Panc1 (cell line): ENCODE measurements at regions not wholly inside any gene's neighbourhood (a gene's known extent, or its start where the extent isn't known, plus 50 kb on each side); places are given as distances from the start of the nearest gene placed in this dataset.
A peak's percentile ranks its signal among the peaks of the same experiment; 100 is the strongest.

ENCODE experiments used
- ATAC-seq: fragments of 200-7000 bp; cut with Tn5 transposase; 2 replicates; pipeline ENCODE4 v1.9.1; 2020; ENCODE audit warnings: mild to moderate bottlenecking, moderate library complexity
- BruUV-seq: library from RNA; stranded (reverse); fragments of 400-500 nt; replicated peaks from 2 replicates; lab custom pipeline; 2021; lab: Mats Ljungman, UMichigan
- CTCF ChIA-PET: fragments of 300-600 bp; sonication (Branson Sonifier 250); formaldehyde crosslinking; loops from one replicate; lab custom pipeline; 2022; ENCODE audit warnings: antibody characterized with exemption; lab: Charles Lee
- POLR2A ChIA-PET: fragments of 300-600 bp; sonication (Branson Sonifier 250); formaldehyde crosslinking; loops from one replicate; lab custom pipeline; 2022; ENCODE audit warnings: antibody characterized with exemption; lab: Charles Lee
- DNase-seq: peaks from one replicate; pipeline ENCODE4 v3.0.0-alpha.2; 2010; ENCODE audit warnings: low read depth, low spot score
- H3K27ac ChIP-seq: 2 replicates; pipeline ENCODE4 v1.5.1; 2011; ENCODE audit warnings: mild to moderate bottlenecking, low read length, inconsistent platforms
- H3K27me3 ChIP-seq: fragments of 200-500 bp; sonication (Bioruptor generic); 2 replicates; pipeline ENCODE4 v1.6.0; 2014; ENCODE audit warnings: low read length, inconsistent platforms; ENCODE audit not compliant: control insufficient read depth, insufficient read depth
- H3K36me3 ChIP-seq: fragments of 200-500 bp; sonication (Bioruptor generic); 2 replicates; pipeline ENCODE4 v1.5.1; 2014; ENCODE audit warnings: inconsistent platforms, mild to moderate bottlenecking, low read length, moderate library complexity; ENCODE audit not compliant: control insufficient read depth, insufficient read depth
- H3K4me1 ChIP-seq: 2 replicates; pipeline ENCODE4 v1.5.1; 2011; ENCODE audit warnings: inconsistent platforms, mild to moderate bottlenecking, low read length, moderate library complexity; ENCODE audit not compliant: control insufficient read depth, insufficient read depth
- H3K4me3 ChIP-seq, 2 experiments: 2 replicates each; pipeline ENCODE4 v1.5.1; 2011 to 2012; ENCODE audit warnings: low read depth in 2 of 2, low read length in 2 of 2, mild to moderate bottlenecking in 2 of 2, inconsistent platforms in 1 of 2, moderate library complexity in 1 of 2
- H3K9me3 ChIP-seq: fragments of 200-500 bp; sonication (Bioruptor generic); 2 replicates; pipeline ENCODE4 v1.5.1; 2014; ENCODE audit warnings: low read depth, mild to moderate bottlenecking, inconsistent platforms, low read length, moderate library complexity; ENCODE audit not compliant: control insufficient read depth, insufficient read depth
- POLR2AphosphoS5 ChIP-seq: IDR thresholded peaks from 2 replicates; pipeline ENCODE4 v1.6.1; 2012; ENCODE audit warnings: mild to moderate bottlenecking, low read depth, low read length, moderate library complexity
- SIN3A ChIP-seq: IDR thresholded peaks from 2 replicates; pipeline ENCODE4 v1.6.1; 2012; ENCODE audit warnings: low read depth, mild to moderate bottlenecking, low read length, moderate library complexity, borderline replicate concordance; ENCODE audit not compliant: insufficient read depth
- TCF7L2 ChIP-seq: IDR thresholded peaks from 2 replicates; pipeline ENCODE4 v1.6.1; 2011; ENCODE audit warnings: mild to moderate bottlenecking, low read depth, low read length, inconsistent platforms
- in situ Hi-C: cut with HindIII; loops from 2 replicates; pipeline ENCODE4 v1.10.0; 2016; ENCODE audit warnings: low sequenced_read_pairs, low pct_unique_long_range_greater_than_20kb
- intact Hi-C: fragments of 100-400 bp; cut with micrococcal nuclease; formaldehyde crosslinking; loops from one replicate; pipeline ENCODE4 v1.10.0; 2022; ENCODE audit not compliant: unreplicated experiment
- TF ChIP-seq, protein P1 (sequence below), 2 experiments: IDR thresholded peaks; 2 replicates each; pipeline ENCODE4 v1.6.1; 2011 to 2012; ENCODE audit warnings: low read depth in 2 of 2, control low read depth in 1 of 2, low read length in 1 of 2, mild to moderate bottlenecking in 1 of 2, moderate library complexity in 1 of 2; ENCODE audit not compliant: insufficient read depth in 1 of 2
- TF ChIP-seq, protein P2 (sequence below): fragments of 450-650 bp; IDR thresholded peaks from 2 replicates; pipeline ENCODE4 v1.5.1; 2017; ENCODE audit warnings: mild to moderate bottlenecking

DNA sequence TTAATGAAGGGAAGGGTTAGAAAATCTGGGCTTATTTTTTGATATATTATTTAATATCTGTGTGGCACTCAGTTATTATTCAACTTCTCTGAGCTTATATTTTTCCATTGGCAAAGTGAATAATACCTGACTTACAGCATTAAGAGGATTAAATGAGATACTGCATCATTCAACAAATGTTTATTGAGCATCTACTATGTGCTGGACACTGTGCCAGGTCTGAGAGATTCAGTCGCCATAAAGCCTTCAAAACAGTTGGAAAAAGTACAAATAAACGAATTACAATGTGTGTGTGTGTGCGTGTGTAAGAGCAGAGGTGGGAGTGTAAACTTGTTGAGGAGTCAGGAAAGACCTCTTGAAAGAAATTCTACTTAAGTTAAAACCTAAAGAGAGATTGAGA is 87.9 kb upstream of the CD53 start:
- in situ Hi-C loops (no loop called here), intact Hi-C loops (loop anchor here (5.0 kb wide), 1 partner anchor 263 kb away; no protein-coding TSS in a partner anchor)
- ChIA-PET CTCF (no interaction called here), POLR2A (no interaction called here)
- H3K27ac ChIP-seq: no peak overlapping the region
- ATAC-seq (no peak), DNase-seq (no peak)
- H3K4me3 ChIP-seq: no peak overlapping the region
- TF ChIP-seq TCF7L2: no peak
- TF ChIP-seq, protein P1, sequence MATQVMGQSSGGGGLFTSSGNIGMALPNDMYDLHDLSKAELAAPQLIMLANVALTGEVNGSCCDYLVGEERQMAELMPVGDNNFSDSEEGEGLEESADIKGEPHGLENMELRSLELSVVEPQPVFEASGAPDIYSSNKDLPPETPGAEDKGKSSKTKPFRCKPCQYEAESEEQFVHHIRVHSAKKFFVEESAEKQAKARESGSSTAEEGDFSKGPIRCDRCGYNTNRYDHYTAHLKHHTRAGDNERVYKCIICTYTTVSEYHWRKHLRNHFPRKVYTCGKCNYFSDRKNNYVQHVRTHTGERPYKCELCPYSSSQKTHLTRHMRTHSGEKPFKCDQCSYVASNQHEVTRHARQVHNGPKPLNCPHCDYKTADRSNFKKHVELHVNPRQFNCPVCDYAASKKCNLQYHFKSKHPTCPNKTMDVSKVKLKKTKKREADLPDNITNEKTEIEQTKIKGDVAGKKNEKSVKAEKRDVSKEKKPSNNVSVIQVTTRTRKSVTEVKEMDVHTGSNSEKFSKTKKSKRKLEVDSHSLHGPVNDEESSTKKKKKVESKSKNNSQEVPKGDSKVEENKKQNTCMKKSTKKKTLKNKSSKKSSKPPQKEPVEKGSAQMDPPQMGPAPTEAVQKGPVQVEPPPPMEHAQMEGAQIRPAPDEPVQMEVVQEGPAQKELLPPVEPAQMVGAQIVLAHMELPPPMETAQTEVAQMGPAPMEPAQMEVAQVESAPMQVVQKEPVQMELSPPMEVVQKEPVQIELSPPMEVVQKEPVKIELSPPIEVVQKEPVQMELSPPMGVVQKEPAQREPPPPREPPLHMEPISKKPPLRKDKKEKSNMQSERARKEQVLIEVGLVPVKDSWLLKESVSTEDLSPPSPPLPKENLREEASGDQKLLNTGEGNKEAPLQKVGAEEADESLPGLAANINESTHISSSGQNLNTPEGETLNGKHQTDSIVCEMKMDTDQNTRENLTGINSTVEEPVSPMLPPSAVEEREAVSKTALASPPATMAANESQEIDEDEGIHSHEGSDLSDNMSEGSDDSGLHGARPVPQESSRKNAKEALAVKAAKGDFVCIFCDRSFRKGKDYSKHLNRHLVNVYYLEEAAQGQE (IDR thresholded peaks at IDR 0.05; ENCODE audit: insufficient read depth in 1 of 2, low read depth in 2 of 2, low read length in 1 of 2): no peak
- TF ChIP-seq POLR2AphosphoS5: no peak
- TF ChIP-seq, protein P2, sequence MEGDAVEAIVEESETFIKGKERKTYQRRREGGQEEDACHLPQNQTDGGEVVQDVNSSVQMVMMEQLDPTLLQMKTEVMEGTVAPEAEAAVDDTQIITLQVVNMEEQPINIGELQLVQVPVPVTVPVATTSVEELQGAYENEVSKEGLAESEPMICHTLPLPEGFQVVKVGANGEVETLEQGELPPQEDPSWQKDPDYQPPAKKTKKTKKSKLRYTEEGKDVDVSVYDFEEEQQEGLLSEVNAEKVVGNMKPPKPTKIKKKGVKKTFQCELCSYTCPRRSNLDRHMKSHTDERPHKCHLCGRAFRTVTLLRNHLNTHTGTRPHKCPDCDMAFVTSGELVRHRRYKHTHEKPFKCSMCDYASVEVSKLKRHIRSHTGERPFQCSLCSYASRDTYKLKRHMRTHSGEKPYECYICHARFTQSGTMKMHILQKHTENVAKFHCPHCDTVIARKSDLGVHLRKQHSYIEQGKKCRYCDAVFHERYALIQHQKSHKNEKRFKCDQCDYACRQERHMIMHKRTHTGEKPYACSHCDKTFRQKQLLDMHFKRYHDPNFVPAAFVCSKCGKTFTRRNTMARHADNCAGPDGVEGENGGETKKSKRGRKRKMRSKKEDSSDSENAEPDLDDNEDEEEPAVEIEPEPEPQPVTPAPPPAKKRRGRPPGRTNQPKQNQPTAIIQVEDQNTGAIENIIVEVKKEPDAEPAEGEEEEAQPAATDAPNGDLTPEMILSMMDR: no peak
- TF ChIP-seq SIN3A: no peak
- no peaks in the 10 kb centered on the region for H3K36me3 ChIP-seq
- H3K27me3 ChIP-seq: no peaks in the 10 kb centered on the region
- H3K4me1 ChIP-seq: no peaks in the 10 kb centered on the region
- BruUV-seq: no TSS peak
- H3K9me3 ChIP-seq: no peaks in the 10 kb centered on the region

DNA sequence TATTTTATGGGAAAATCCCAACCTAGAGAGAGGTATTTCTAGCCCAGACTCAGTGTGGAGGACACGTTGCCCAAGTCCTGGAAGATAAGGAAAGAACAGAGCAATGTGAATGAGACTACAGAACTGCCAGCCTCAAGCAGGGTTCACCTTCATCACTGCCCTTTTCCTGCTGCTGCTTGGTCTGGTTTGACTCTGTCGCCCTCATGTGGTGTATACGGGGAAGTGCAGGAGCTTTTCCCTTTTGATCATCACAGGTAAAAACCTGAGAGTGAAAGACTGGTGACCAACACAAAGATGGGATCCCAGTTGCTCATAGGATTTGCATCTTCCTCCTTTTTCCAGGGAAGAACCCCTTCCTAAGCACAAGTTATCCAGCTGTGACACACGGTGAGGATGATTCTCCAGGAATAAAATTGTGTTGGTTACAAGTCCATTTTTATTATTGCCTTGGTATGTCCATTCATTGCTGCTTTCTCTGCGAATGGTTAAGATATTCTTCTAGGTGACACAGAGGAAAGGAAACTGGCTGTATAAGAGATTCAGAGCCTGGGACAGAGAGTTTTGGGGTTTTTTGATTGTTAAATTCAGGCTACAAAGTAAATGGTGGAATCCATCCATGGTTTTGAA is 89.5 kb upstream of the CD53 start:
- POLR2A ChIA-PET: no interaction called here
- intact Hi-C loops: loop anchor here (5.0 kb wide), 3 partner anchors 151 to 209 kb away; no protein-coding TSS in a partner anchor
- Histone ChIP-seq H3K4me1 (no peaks in the 10 kb centered on the region), H3K9me3 (no peaks in the 10 kb centered on the region), H3K27ac (no peak overlapping the region), H3K36me3 (no peaks in the 10 kb centered on the region), H3K4me3 (no peak overlapping the region), H3K27me3 (no peaks in the 10 kb centered on the region)
- CTCF ChIA-PET: interaction anchor here (1.4 kb wide), 1 partner anchor 164 kb away, joined by 3 read pairs; no protein-coding TSS in a partner anchor
- BruUV-seq: no TSS peak
- TF ChIP-seq, protein P2: peak; percentile 90
- TF ChIP-seq SIN3A: no peak
- peak; percentile 78 for ATAC-seq
- in situ Hi-C loops: no loop called here
- peak; percentile 61 for DNase-seq
